HUES6 (cell line): ENCODE measurements at regions not wholly inside any gene's neighbourhood (a gene's known extent, or its start where the extent isn't known, plus 50 kb on each side); places are given as distances from the start of the nearest gene placed in this dataset.

Source experiments
- H3K27ac ChIP-seq: 2 replicates; pipeline ENCODE4 v1.7.0; 2013; ENCODE audit warnings: low read depth, mild to moderate bottlenecking, low read length, inconsistent platforms
- H3K27me3 ChIP-seq: 2 replicates; pipeline ENCODE4 v1.6.1; 2013; ENCODE audit warnings: low read length; ENCODE audit not compliant: control insufficient read depth, insufficient read depth
- H3K36me3 ChIP-seq: 2 replicates; pipeline ENCODE4 v1.6.1; 2013; ENCODE audit warnings: low read length; ENCODE audit not compliant: control insufficient read depth, insufficient read depth
- H3K4me1 ChIP-seq: 2 replicates; pipeline ENCODE4 v1.6.1; 2013; ENCODE audit warnings: low read length; ENCODE audit not compliant: control insufficient read depth, insufficient read depth
- H3K4me3 ChIP-seq: 2 replicates; pipeline ENCODE4 v1.5.1; 2013; ENCODE audit warnings: low read depth, low read length
- H3K9ac ChIP-seq: one replicate; pipeline ENCODE4 v1.6.1; 2013; ENCODE audit warnings: mild to moderate bottlenecking, low read length
- H3K9me3 ChIP-seq: 2 replicates; pipeline ENCODE4 v1.6.1; 2013; ENCODE audit warnings: low read depth, low read length; ENCODE audit not compliant: control insufficient read depth, insufficient read depth

GRCh38 chr1:220336391-220337031 is 64.3 kb upstream of the RAB3GAP2 start:
- Histone ChIP-seq H3K4me1 (peaks cover 36% of the 10 kb centered on the region), H3K9ac (no peak overlapping the region), H3K9me3 (no peaks in the 10 kb centered on the region), H3K36me3 (no peaks in the 10 kb centered on the region), H3K27ac (peak overlapping the region; percentile 83), H3K4me3 (no peak overlapping the region), H3K27me3 (no peaks in the 10 kb centered on the region)

- Histone ChIP-seq H3K4me3 (no peak overlapping the region), H3K36me3 (no peaks in the 10 kb centered on the region), H3K9ac (no peak overlapping the region), H3K4me1 (peaks cover 36% of the 10 kb centered on the region), H3K9me3 (no peaks in the 10 kb centered on the region), H3K27ac (no peak overlapping the region), H3K27me3 (no peaks in the 10 kb centered on the region)
Measured at GRCh38 chr1:220335668-220336067, 63.4 kb upstream of the RAB3GAP2 start.

GRCh38 chr1:220331318-220331717 is 59.1 kb upstream of the RAB3GAP2 start:
- no peak overlapping the region for H3K9ac ChIP-seq
- no peak overlapping the region for H3K4me3 ChIP-seq
- H3K4me1 ChIP-seq: peaks cover 6% of the 10 kb centered on the region
- no peaks in the 10 kb centered on the region for H3K27me3 ChIP-seq
- no peak overlapping the region for H3K27ac ChIP-seq
- H3K9me3 ChIP-seq: no peaks in the 10 kb centered on the region
- no peaks in the 10 kb centered on the region for H3K36me3 ChIP-seq

- Histone ChIP-seq H3K9me3 (no peaks in the 10 kb centered on the region), H3K27me3 (no peaks in the 10 kb centered on the region), H3K27ac (no peak overlapping the region), H3K9ac (no peak overlapping the region), H3K36me3 (no peaks in the 10 kb centered on the region), H3K4me1 (no peaks in the 10 kb centered on the region), H3K4me3 (no peak overlapping the region)
Measured at GRCh38 chr1:220330265-220330664, 58.0 kb upstream of the RAB3GAP2 start.

GRCh38 chr1:220327106-220327505 is 54.9 kb upstream of the RAB3GAP2 start:
- Histone ChIP-seq H3K9ac (no peak overlapping the region), H3K9me3 (no peaks in the 10 kb centered on the region), H3K27ac (no peak overlapping the region), H3K36me3 (no peaks in the 10 kb centered on the region), H3K4me3 (no peak overlapping the region), H3K27me3 (no peaks in the 10 kb centered on the region), H3K4me1 (no peaks in the 10 kb centered on the region)

GRCh38 chr1:220326578-220326977 is 54.3 kb upstream of the RAB3GAP2 start:
- H3K9me3 ChIP-seq: no peaks in the 10 kb centered on the region
- no peak overlapping the region for H3K27ac ChIP-seq
- H3K27me3 ChIP-seq: no peaks in the 10 kb centered on the region
- no peak overlapping the region for H3K4me3 ChIP-seq
- no peaks in the 10 kb centered on the region for H3K4me1 ChIP-seq
- H3K9ac ChIP-seq: no peak overlapping the region
- no peaks in the 10 kb centered on the region for H3K36me3 ChIP-seq

- no peaks in the 10 kb centered on the region for H3K36me3 ChIP-seq
- H3K27ac ChIP-seq: no peak overlapping the region
- no peaks in the 10 kb centered on the region for H3K9me3 ChIP-seq
- no peak overlapping the region for H3K4me3 ChIP-seq
- no peak overlapping the region for H3K9ac ChIP-seq
- H3K27me3 ChIP-seq: no peaks in the 10 kb centered on the region
- no peaks in the 10 kb centered on the region for H3K4me1 ChIP-seq
Measured at GRCh38 chr1:220325306-220325995, 53.2 kb upstream of the RAB3GAP2 start.

GRCh38 chr1:220323717-220324116 is 51.5 kb upstream of the RAB3GAP2 start:
- Histone ChIP-seq H3K27ac (no peak overlapping the region), H3K9ac (no peak overlapping the region), H3K9me3 (no peaks in the 10 kb centered on the region), H3K4me1 (no peaks in the 10 kb centered on the region), H3K4me3 (no peak overlapping the region), H3K27me3 (no peaks in the 10 kb centered on the region), H3K36me3 (no peaks in the 10 kb centered on the region)

GRCh38 chr1:220322570-220322969 is 50.3 kb upstream of the RAB3GAP2 start:
- Histone ChIP-seq H3K9me3 (no peaks in the 10 kb centered on the region), H3K27me3 (no peaks in the 10 kb centered on the region), H3K36me3 (no peaks in the 10 kb centered on the region), H3K9ac (no peak overlapping the region), H3K4me3 (no peak overlapping the region), H3K27ac (no peak overlapping the region), H3K4me1 (no peaks in the 10 kb centered on the region)
